ENCODE measurements at regions not wholly inside any gene's neighbourhood (a gene's known extent, or its start where the extent isn't known, plus 50 kb on each side); places are given as distances from the start of the nearest gene placed in this dataset.

DNA sequence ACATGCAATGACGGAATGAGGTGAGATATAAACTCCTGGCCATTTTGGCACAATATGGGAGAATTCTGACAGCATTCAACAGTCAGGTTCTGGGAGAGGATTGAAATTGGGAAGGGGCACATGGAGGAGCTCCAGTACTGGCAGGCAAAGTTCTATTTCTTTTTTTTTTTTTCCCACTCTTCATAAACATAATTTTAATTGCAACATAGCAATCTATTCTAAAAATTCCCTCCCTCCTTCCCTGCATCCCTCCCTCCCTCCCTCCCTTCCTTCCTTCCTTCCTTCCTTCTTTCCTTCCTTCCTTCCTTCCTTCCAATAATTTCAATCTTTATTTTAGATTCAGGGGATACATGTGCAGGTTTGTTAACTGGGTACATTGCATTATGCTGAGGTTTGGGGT is 93.2 kb downstream of the PTCSC3 start:
- no peak for DNase-seq (ENCODE audit: low read depth)

DNA sequence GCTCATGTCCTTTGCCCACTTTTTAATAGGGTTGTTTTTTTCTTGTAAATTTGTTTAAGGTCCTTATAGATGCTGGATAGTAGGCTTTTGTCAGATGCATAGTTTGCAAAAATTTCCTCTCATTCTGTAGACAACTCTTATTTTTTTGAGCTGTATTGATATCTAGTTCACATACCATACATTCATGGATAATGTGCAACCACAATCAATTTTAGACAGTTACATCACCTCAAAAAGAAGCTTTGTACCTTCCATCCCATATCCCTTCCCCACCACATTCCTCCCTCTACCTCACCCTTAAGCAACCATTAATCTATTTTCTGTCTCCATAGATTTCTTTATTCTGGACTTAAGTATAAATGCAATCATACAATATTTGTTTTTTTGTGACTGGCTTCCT is 98.4 kb downstream of the PTCSC3 start:
- DNase-seq (ENCODE audit: low read depth): no peak

DNA sequence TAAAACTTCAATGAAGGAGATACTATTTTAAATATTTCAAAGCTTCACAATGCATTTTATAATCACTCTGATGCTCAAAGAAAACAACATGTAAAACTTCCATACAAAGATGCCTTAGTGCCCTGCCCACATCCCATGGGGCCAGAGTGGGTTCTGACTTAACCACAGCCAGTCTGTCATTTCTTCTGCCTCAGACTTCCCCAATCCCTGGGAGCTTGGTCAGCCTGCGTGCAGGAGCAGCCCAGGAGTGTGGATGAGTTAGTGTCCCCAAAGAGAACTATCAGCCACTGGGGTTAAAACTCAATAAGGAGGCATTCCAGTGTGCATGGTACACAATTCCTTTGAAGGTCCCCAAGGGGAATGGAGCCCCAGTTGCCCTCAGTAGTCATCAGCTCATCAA is 100.3 kb downstream of the PTCSC3 start:
- no peak for DNase-seq (ENCODE audit: low read depth)

DNA sequence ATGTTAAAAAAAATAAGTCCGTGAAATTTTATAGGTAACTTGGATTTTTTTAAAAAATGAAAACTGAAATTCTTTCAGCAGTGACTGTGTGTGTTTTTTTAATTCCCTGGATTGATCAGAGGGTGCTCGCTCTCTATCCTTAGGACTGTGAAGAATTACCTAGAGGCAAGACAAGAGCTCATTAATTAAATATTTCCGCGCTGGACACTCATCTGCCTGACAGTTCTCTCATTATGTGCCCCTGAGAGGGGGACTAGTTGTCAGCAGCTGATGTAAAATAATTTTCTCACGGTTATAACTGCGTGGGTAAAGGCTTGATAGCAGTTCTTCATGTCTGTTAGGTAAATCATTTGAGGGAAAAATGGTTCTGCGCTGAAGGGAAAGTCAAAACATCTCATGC is 101.3 kb downstream of the PTCSC3 start:
- DNase-seq (ENCODE audit: low read depth): no peak

DNA sequence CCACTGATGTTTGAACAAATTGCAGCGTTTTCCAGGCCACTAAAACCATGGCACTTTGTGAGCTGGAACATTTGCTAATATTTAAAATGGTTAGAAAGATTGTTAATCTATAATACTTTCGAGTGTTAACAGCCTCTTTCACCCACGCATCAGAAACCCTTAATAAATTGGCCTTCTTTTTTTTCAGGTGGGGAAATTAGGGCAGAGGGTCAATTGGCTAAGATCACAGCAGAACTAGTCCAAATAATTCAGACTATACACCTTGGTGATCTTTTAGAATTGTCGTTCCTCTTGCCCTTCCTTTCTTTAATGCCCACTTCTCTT is 105.8 kb downstream of the PTCSC3 start:
- DNase-seq (ENCODE audit: low read depth): no peak

DNA sequence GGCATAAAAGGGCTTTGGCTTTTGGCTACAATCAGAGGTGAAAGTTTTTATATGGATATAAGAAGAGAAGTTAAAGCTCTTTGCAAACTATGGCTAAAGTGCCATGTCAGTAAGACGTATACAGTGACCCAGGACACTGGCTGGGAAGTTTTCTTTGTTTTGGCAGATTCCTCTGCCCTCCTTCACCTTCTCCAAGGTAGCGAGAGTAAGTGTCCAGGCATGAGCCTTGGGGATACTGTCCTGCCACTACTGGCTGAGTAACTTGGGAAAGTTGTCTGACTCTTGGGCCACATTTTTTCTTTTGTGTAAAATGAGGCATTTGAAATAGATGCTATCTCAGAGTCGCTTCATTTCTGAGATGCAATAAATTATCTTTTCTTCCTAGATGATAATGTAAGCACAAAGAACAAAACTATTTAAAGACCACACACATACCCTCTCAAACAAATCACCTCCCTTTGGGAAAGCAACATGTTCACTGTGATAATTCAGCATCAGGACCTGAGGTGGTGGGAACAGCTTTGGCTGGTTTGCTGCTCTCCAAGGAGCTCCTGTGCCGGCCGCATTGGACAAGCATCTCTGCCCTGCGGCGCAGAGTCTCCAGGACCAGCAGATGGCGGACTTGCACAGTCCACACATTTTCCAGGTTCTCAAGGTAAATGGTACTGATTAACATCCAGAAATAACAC is 106.3 kb downstream of the PTCSC3 start:
- no peak for DNase-seq (ENCODE audit: low read depth)

DNA sequence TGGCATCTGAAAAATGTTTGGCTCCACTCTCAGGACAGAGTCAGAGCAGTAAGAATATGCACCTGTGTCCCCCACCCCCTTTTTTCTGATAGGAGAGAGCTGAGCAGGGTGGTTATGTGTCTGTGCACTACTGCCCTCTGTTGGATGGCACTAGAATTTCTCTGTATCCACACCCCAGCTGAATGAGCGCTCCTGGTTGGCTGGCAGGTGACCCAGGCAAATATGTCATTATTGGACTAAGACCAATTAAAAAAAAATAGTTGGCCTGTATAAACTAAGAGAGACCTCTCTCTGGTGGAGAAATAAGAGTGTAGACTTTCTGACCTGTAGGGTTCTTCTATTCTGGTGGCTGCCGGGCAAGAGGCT is 107.0 kb downstream of the PTCSC3 start:
- DNase-seq (ENCODE audit: low read depth): no peak

DNA sequence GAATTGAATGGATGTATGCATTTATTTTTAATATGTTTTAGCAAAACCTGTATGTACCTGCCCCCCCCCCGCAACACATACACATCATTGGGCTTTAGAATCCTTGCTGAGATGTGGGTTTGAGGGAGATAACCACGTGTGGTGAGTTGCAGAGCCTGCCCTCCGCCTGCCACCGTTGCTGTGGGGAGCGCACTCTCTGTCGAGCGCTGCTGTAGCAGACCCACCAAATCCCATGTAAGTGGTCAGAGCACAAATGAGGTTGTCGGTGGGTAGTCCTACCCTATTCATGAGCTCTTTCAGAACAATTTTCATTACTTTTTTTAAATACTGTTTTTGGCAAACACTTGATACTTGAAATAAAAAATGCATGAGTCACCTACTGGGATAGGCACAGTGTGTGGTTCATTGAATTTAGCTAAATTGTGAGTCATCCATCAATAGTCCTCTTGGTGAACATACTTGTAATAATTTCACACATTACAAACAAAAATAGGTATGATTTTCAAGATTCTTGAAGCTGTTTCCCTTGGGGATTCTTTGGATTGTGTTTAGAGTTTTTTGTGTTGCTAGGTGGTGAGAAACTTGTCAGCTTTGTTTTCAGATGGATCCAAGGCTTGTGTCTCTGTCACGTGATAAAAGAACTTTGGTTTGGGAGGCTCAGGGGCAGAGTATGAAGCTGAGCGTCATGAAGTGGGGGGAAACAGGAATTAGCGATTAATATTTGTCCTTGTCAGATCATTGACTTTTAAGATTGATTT is 107.6 kb downstream of the PTCSC3 start:
- DNase-seq (ENCODE audit: low read depth): peak; percentile 52

DNA sequence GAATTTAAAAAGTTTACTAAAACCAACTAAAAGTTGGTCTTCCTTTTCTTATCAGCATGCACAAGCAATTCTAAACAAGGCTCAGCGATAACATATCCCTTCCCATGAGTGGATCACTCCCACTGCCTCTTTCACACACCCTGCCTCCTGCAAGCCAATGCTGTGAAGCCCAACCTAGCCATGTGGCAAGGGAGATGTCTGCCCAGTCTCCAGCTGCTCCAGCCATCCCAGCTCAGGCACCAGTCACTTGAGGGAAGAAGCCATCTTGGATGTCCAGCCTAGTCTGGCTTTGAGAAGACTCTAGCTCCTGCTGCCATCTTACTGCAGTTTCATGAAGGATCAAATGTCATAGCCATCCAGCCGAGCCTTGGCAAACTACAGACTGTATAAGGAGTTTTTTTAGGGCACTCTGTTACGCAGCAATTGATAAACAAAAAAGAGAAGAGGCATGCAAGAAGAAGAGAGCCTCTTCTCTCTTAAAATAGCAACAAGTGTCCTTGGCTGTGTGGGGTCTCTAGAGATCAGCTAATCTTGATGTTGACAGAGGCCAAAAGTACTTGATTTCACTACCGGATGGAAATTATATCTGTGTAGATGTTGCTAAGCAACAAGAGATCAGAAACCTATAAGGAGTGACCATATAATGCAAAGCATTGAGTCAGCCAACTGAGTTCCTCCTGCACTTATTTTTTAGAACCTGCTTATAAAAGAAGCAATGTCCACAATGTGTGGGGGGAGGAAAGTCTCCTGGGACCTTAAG is 108.9 kb downstream of the PTCSC3 start:
- DNase-seq (ENCODE audit: low read depth): no peak

DNA sequence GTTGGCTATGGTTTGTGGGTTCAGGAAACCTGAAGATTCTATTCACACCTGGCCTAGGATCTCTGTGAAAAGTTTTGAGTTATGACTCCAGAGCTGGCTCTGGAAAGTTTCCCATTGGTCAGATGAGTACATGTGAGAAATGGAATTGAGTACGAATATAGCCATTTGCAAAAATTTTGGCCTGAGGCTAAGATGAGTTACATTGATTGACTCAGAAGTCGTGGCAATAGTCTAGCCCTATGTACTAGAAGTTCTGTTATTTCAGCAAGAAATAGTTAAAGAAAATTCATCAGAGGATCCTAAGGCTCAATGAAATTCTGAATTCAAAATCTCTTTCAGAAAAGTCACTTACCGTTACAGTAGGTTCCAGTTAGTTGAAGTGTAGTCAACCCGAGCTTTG is 109.9 kb downstream of the PTCSC3 start:
- DNase-seq (ENCODE audit: low read depth): no peak

DNA sequence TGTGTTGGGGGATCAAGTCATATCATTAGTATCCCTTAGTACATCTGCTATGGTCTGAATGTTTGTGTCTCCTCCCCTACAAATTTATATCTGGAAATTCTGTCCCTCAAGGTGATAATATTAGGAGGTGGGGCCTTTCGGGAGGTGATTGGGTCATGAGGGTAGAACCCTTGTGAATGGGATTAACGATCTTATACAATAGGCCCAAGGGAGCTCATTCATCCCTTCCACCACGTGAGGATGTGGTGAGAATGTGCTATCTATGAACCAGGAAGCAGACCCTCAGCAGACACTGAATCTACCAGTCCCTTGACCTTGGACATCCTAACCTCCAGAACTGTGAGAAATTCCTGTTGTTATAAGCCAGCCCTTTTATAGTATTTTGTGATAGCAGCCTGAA is 110.7 kb downstream of the PTCSC3 start:
- DNase-seq (ENCODE audit: low read depth): no peak

DNA sequence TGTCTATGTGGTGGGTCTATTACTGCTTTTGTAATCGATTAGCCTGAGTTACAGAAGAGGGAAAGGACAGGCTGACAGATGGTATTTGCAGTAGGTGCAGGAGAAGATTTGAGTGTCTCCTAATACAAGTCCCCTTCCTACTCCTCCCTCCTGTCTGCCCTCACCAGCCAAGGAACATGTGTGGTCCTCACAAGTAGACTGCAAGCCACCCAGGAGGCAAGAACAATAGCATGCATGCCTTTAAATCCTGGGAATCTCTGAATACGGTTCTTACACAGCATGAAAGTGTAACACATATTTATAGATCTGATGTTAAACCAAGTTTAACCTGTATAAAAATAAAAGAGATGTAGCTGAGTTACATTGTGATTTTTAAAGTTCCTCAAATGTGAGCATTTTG is 117.0 kb downstream of the PTCSC3 start:
- no peak for DNase-seq (ENCODE audit: low read depth)

DNA sequence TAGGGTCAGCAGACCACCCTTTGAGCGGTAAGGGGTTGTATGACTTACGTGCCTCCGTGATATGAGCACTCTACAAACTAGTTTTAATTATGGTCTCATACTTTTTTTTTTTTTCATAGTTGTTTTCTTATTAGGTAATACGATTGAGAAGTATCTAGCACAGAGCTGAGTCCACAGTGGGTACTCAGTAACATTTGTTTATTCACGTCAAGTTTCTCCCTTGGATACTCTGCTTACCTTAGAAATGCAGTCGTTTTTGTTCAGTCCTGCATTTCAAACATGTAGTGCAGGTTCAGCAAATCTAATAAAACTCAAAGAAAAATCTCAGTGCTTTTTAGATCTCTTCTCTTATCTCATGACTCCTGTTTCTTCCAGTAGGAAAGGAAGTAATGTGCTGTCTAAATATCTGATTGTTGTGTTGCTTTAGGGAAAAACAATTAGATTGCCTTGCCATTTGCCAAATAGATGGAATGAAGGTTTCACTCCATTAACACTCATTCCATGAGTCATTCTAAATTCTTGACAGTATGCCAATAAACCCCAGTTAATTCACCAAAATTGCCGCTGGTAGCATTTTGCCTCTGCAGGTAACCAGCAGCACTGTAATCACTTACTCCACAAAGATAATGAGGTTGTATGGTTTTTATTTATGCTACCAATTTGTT is 118.9 kb downstream of the PTCSC3 start:
- DNase-seq (ENCODE audit: low read depth): no peak

DNA sequence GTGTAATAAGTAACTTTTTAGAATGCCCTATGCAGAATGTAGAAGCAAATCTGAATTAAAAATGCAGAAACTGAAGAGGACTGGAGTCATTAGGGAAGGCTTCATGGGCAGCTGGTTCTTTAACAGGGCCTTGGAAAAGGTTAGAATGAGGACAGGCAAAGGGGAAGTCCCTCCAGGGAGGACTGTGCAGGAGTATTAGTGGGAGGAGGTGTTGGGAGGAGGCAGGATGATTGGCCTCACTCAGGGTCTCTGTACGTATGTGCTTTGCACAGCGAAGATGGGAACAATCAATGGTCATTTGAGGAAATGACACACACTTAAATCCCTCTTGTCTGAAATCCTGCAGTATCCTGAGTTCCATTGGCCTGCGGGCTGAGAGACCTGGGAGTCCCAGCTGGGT is 119.7 kb downstream of the PTCSC3 start:
- no peak for DNase-seq (ENCODE audit: low read depth)

DNA sequence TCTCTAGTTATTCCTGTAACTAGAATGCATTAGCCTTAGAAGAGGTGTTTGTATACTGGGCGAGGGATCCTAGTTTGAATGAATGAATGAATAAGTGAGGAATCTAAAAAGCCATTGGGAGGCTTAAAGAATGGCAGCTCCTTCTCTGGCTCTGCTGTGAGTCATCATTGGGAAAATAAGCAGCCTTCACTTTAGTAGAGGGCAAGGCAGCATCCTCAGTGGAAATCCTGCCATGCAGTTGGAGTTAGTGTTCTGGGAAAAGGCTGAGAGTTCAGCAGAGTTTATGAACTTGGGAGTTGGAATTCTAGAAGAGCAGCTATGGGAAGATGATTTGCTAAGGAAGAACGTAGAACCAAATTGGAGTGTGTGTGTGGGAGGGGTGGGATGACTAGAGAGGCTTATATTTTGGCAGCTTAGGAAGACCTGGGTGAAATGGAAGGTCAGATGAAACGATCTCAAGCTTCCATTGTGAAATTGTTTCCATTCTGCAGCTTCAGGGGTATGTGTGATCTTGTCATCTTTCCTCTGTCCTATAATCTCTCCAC is 120.8 kb downstream of the PTCSC3 start:
- no peak for DNase-seq (ENCODE audit: low read depth)

DNA sequence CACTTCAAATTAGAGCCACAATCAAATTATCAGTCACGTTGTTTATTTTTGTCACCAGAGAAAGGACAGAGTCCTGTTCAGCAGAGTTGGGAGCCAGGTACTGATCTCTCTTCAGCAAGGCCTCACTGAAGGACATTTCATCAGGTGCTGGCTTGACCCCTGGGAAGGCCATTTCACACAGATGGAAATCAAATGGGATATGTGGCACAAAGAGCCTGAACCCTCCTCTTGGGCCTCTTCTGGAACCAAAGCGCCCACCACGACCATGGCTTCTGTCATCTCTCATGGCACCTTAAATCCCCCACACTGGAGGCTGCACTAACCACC is 121.5 kb downstream of the PTCSC3 start:
- DNase-seq (ENCODE audit: low read depth): no peak

DNA sequence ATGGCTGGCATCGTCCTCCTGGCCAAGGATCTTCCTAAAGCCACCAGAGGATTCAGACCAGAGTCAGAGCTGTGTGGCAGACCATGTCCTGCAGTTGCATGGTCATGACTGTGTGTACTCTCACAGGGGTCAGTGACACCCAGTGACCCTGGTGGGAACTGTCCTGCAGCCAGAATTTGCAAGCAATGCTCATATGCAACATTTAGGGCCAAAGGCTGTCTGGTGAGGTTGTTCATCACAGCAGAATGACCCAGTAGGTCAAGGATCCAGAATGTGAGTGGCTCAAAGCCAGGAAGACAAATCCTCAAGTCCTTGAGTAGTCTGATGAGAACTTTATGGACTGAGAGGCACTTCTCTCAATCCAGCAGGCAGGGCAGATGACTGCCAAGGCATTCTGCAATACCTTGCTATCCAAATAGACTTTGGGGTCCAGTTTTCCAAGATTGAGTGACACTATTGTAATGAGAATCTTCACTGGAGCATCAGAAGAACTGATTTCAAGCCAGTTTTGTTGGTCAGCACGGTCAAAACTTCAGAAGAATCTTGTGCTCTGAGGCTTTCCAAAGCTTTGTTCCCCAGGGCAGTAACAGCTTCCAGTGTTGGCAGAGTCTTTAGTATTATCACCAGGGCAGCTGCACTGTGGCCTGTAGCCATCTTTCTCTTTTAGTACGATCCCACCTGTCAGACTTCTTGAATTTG is 122.0 kb downstream of the PTCSC3 start:
- no peak for DNase-seq (ENCODE audit: low read depth)

DNA sequence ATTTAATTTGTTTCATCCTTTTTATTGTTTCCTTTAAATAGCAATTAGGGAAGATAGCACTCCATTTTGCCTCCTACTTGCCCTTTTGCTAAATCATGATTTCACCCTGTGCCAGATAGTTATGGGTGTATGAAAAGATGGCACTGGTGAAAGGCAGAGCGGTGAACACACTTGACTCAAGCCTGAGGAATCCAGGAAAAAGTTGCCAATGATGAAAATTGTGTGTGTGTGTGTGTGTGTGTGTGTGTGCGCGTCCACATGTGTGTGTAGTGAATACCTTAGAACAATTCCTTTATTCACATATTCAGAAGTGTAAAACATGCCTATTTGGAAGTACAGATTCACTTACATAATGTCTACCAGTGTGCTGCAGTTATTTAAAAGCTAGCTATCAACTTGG is 123.8 kb downstream of the PTCSC3 start:
- DNase-seq (ENCODE audit: low read depth): no peak

DNA sequence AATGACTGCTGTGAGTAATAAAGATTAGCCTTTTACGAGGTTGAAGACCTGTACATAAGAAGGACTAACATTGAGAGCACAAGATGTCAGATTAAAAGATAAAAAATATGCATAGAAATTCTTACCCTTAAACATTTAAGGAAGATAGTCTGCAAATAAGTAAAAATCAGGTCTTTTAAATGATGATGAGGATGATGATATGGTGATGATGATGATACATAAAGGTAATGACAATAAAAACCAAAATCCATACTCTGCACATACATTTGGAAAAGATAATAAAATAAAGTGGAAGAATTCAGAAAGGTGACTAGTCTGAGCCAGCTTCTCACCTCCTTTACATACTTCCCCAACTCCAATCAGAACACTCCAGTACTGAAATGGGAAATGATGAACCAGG is 124.5 kb downstream of the PTCSC3 start:
- DNase-seq (ENCODE audit: low read depth): no peak

DNA sequence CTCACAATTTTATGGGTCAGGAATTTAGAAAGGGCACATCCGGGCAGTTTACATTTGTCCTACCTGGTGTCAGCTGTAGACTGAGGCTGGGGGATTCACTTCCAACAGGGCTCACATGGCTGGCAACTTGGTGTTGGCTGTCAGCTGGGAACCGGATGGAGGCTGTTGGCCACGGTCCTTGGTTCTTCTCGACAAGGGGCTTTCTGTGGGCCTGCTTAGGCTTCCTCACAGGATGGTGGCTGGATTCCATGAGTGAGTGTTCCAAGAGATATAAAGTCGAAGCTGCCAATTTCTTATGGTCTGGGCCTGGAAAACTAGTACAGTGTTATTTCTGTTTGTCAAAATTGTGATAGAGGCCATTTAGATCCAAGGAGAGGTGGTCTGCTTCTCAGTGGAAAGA is 127.9 kb downstream of the PTCSC3 start:
- DNase-seq (ENCODE audit: low read depth): no peak

DNA sequence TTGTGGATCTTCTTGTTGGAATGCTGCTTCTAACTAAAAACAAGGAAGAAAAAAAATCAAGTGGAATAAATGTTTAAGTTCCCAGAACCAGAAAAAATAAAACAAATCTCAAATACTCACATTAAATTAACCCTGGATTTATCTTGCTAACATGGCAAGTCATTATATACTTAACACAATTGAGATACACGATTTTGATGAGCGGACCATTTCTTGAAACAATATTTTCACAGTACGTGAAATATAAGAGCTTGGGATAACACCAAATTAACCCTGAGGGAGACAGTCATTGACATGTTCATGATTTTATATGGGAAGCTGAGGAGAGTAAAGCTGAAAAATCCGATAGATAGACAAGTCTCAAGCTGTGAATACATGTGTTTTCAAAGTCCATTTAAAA is 128.6 kb downstream of the PTCSC3 start:
- no peak for DNase-seq (ENCODE audit: low read depth)

DNA sequence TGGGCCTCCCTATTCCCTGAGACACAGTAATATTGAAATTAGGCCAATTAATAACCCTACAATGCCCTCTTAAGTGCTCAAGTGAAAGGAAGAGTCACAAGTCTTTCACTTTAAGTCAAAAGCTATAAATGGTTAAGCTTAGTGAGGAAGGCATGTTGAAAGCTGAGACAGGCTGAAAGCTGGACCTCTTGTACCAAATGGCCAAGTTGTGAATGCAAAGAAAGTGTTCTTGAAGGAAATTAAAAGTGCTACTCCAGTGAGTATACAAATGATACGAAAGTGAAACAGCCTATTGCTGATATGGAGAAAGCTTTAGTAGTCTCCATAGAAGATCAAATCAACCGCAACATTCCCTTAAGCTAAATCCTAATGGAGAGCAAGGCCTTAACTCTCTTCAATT is 140.8 kb downstream of the PTCSC3 start:
- DNase-seq (ENCODE audit: low read depth): no peak

All from stromal cell of bone marrow (primary cell).